ENCODE measurements at regions not wholly inside any gene's neighbourhood (a gene's known extent, or its start where the extent isn't known, plus 50 kb on each side); places are given as distances from the start of the nearest gene placed in this dataset.
"Not testable (repeated sequence)": the region's sequence is repeated elsewhere in the genome, so short reads cannot be mapped to it uniquely, and the experiment has no call there.

DNA sequence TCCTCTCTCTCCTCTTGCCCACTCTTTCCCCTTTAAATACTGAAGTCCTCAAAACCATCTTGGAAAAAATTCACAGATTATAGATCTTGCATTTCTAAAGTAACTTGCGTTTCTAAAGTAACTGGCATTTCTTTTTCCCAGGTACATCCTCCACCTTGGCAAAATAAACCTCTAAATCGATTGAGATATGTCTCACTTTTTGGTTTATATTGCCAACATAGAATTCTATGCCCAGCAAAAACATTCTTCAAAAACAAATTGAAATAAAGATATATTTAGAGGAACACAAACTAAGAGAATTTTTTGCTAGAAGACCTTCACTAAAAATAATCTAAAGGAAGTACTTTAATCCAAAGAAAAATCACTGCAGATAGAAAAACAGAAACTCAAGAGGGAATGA is 122.5 kb upstream of the RBMS1 start:
- H3K27ac ChIP-seq: no peak overlapping the region
- TF ChIP-seq POLR2A (IDR thresholded peaks at IDR 0.05): no peak
- TF ChIP-seq, protein P1, sequence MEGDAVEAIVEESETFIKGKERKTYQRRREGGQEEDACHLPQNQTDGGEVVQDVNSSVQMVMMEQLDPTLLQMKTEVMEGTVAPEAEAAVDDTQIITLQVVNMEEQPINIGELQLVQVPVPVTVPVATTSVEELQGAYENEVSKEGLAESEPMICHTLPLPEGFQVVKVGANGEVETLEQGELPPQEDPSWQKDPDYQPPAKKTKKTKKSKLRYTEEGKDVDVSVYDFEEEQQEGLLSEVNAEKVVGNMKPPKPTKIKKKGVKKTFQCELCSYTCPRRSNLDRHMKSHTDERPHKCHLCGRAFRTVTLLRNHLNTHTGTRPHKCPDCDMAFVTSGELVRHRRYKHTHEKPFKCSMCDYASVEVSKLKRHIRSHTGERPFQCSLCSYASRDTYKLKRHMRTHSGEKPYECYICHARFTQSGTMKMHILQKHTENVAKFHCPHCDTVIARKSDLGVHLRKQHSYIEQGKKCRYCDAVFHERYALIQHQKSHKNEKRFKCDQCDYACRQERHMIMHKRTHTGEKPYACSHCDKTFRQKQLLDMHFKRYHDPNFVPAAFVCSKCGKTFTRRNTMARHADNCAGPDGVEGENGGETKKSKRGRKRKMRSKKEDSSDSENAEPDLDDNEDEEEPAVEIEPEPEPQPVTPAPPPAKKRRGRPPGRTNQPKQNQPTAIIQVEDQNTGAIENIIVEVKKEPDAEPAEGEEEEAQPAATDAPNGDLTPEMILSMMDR (IDR thresholded peaks at IDR 0.05): no peak
- no peaks in the 10 kb centered on the region for H3K4me1 ChIP-seq (replicated peaks in 1 of 2)
- no peak overlapping the region for H3K4me3 ChIP-seq
- no peak for DNase-seq
- WGBS, 4 donors: 72 to 81% (median 77%) methylated on average over 2 of the region's 2 CpGs
- no peaks in the 10 kb centered on the region for H3K9me3 ChIP-seq (replicated peaks in 1 of 3)
- intact Hi-C loops (cut with DNase I): no loop called here
- H3K27me3 ChIP-seq: no peaks in the 10 kb centered on the region
- H3K36me3 ChIP-seq (replicated peaks in 1 of 2): no peaks in the 10 kb centered on the region

DNA sequence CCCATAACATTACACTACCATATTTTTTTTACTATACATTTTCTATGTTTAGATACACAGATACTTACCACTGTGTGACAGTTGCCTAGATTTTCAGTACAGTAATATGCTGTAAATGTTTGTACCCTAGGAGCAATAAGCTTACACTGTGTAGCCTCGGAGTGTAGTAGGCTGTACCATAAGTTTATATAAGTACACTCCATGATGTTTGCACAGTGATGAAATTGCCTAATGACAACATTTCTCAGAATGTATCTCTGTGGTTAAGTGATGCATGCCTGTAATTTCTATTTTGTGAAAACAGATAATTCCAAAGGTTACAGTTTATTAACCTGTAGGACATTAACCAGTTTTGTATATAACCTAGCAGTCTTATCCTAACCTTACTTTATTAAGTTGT is 128.1 kb upstream of the RBMS1 start:
- WGBS, 4 donors: 87 to 97% (median 95%) methylated on average over 1 of the region's 1 CpG
- H3K27ac ChIP-seq: no peak overlapping the region

DNA sequence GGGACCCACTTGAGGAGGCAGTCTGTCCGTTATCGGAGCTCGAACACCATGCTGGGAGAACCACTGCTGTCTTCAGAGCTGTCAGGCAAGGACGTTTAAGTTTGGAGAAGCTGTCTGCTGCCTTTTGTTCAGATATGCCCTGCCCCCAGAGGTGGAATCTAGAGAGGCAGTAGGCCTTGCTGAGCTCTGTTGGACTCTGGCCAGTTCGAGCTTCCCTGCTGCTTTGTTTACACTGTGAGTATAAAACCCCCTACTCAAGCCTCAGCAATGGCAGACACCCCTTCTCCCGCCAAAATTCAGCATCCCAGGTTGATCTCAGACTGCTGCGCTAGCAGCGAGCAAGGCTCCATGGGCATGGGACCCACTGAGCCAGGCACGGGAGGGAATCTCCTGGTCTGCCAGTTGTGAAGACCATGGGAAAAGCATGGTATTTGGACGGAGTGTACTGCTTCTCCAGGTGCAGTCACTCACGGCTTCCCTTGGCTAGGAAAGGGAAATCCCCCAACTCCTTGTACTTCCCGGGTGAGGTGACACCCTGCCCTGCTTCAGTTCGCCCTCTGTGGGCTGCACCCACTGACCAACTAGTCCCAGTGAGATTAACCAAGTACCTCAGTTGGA is 134.5 kb upstream of the RBMS1 start:
- H3K36me3 ChIP-seq (replicated peaks in 1 of 2); H3K27me3 ChIP-seq; H3K9me3 ChIP-seq (replicated peaks in 1 of 3); intact Hi-C loops (cut with DNase I); H3K4me1 ChIP-seq (replicated peaks in 1 of 2); H3K27ac ChIP-seq; DNase-seq; H3K4me3 ChIP-seq: not testable (repeated sequence)
- WGBS, 4 donors: 78 to 88% (median 83%) methylated on average over 4 to 13 of the region's 13 CpGs

More for the DNA sequence above, 128.1 kb upstream of the RBMS1 start:
- Histone ChIP-seq H3K36me3 (replicated peaks in 1 of 2) (no peaks in the 10 kb centered on the region), H3K4me1 (replicated peaks in 1 of 2) (no peaks in the 10 kb centered on the region), H3K9me3 (replicated peaks in 1 of 3) (no peaks in the 10 kb centered on the region), H3K4me3 (no peak overlapping the region), H3K27me3 (no peaks in the 10 kb centered on the region)
- no peak for DNase-seq
- intact Hi-C loops (cut with DNase I): no loop called here
- TF ChIP-seq POLR2A (IDR thresholded peaks at IDR 0.05): no peak
- TF ChIP-seq, protein P1 (IDR thresholded peaks at IDR 0.05): no peak

DNA sequence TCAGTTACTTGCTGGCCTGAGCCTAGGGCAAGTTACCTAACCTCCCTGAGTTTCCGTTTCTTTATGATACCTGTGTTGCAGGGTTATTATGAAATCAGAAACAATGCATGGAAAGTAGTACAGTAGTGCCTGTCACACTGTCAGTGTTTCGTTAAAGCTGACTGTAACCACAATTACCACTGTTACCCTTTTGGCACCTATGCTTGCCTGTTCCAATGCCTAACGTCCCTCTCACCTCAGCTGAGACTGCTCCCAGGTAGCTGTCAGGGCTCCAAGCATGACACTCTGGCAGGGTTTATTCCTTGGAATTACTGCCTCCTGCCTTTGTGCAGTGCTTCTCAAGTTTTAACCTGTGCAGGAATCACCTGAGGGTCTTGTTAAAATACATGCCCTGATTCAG is 135.2 kb upstream of the RBMS1 start:
- intact Hi-C loops (cut with DNase I): no loop called here
- no peak for DNase-seq
- Histone ChIP-seq H3K4me3 (no peak overlapping the region), H3K27me3 (no peaks in the 10 kb centered on the region), H3K27ac (no peak overlapping the region), H3K36me3 (replicated peaks in 1 of 2) (no peaks in the 10 kb centered on the region), H3K4me1 (replicated peaks in 1 of 2) (no peaks in the 10 kb centered on the region), H3K9me3 (replicated peaks in 1 of 3) (no peaks in the 10 kb centered on the region)
- WGBS, 4 donors: 78 to 94% (median 87%) methylated on average over 3 of the region's 3 CpGs
- no peak for TF ChIP-seq POLR2A (IDR thresholded peaks at IDR 0.05)
- TF ChIP-seq, protein P1 (IDR thresholded peaks at IDR 0.05): no peak
